Eye (tissue), 1 donor: ENCODE measurements at regions not wholly inside any gene's neighbourhood (a gene's known extent, or its start where the extent isn't known, plus 50 kb on each side); places are given as distances from the start of the nearest gene placed in this dataset.
"Not testable (repeated sequence)": the region's sequence is repeated elsewhere in the genome, so short reads cannot be mapped to it uniquely, and the experiment has no call there.

Experiments used
- DNase-seq: peaks from one replicate; pipeline ENCODE4 v3.0.0-alpha.2; 2015

- no peak for DNase-seq
These were observed 60.7 kb downstream of the RRM2 start for GRCh38 chr2:10183146-10183675.

GRCh38 chr2:10184421-10184820, 61.9 kb downstream of the RRM2 start:
- no peak for DNase-seq

- DNase-seq = no peak
These were observed 62.5 kb downstream of the RRM2 start for GRCh38 chr2:10185046-10185445.

GRCh38 chr2:10185755-10186154, 63.2 kb downstream of the RRM2 start:
- no peak for DNase-seq

GRCh38 chr2:10186868-10187535, 64.5 kb downstream of the RRM2 start:
- DNase-seq = no peak

GRCh38 chr2:10187661-10188060, 65.1 kb downstream of the RRM2 start:
- no peak for DNase-seq

- DNase-seq = no peak
These were observed 65.7 kb downstream of the RRM2 start for GRCh38 chr2:10188211-10188610.

GRCh38 chr2:10188729-10189305, 66.3 kb downstream of the RRM2 start:
- no peak for DNase-seq

- no peak for DNase-seq
These were observed 67.7 kb downstream of the RRM2 start for GRCh38 chr2:10190255-10190654.

GRCh38 chr2:10190737-10191532, 68.4 kb downstream of the RRM2 start:
- DNase-seq = no peak

- no peak for DNase-seq
These were observed 69.0 kb downstream of the RRM2 start for GRCh38 chr2:10191554-10191953.

GRCh38 chr2:10192392-10193015, 70.0 kb downstream of the RRM2 start:
- no peak for DNase-seq

- DNase-seq = no peak
These were observed 70.8 kb downstream of the RRM2 start for GRCh38 chr2:10193276-10193795.

- DNase-seq = no peak
These were observed 71.6 kb downstream of the RRM2 start for GRCh38 chr2:10193851-10194820.

GRCh38 chr2:10195278-10196109, 73.0 kb downstream of the RRM2 start:
- no peak for DNase-seq

- DNase-seq = no peak
These were observed 73.8 kb downstream of the RRM2 start for GRCh38 chr2:10196110-10196892.

GRCh38 chr2:10196948-10197696, 74.6 kb downstream of the RRM2 start:
- DNase-seq = no peak

- DNase-seq = no peak
These were observed 75.1 kb downstream of the RRM2 start for GRCh38 chr2:10197697-10198076.

- not testable (repeated sequence) for DNase-seq
These were observed 75.9 kb downstream of the RRM2 start for GRCh38 chr2:10198482-10198881.
